ENCODE measurements at regions not wholly inside any gene's neighbourhood (a gene's known extent, or its start where the extent isn't known, plus 50 kb on each side); places are given as distances from the start of the nearest gene placed in this dataset.

DNA sequence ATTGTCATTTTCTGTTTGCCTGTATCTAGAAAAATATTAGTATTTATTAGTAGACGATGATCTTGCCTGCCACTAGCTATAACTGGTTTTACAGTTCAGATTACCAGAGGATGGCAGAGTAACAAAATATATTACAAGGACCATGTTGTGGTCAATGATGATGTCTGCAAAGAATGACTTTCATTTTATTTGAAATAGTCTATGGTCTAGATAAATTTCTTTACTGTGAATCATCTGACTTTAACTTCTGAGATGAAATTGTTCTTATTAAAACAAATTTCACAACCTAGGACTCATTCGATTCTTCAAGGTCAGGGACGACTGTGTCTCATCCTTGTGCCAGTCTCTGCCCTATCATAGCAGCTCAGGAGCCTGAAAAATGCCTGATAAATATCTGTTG lies 637.8 kb upstream of the KLF12 start:
- H3K27me3 ChIP-seq (ENCODE audit: insufficient read depth, low read length), result no peaks in the 10 kb centered on the region
- no peak overlapping the region for H3K4me3 ChIP-seq (ENCODE audit: low read length)
- H3K9me3 ChIP-seq (ENCODE audit: low read depth, low read length), result no peaks in the 10 kb centered on the region
- H3K4me1 ChIP-seq (ENCODE audit: insufficient read depth, low read length), result no peaks in the 10 kb centered on the region

DNA sequence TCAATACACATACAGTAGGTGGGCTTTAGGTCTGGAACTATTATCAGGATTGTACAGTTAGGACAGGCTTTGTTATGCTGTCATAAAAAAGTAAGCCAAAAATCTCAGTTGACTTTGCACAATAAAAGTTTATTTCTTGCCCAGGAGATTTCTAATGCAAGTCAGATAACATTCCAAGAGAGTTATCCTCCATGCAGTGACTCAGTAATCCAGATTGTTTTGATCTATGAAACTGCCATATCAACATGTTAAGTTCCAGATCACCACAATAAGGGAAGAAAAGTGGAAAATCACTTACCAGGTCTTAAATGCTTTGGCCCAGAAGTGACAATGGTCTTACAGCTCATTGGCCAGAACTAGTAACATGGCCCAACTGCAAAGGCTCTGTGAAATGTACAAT lies 636.2 kb upstream of the KLF12 start:
- no peaks in the 10 kb centered on the region for H3K4me1 ChIP-seq (ENCODE audit: insufficient read depth, low read length)
- H3K4me3 ChIP-seq (ENCODE audit: low read length), result no peak overlapping the region
- no peaks in the 10 kb centered on the region for H3K27me3 ChIP-seq (ENCODE audit: insufficient read depth, low read length)
- H3K9me3 ChIP-seq (ENCODE audit: low read depth, low read length), result no peaks in the 10 kb centered on the region

- Histone ChIP-seq H3K4me1 (ENCODE audit: insufficient read depth, low read length) (no peaks in the 10 kb centered on the region), H3K4me3 (ENCODE audit: low read length) (no peak overlapping the region), H3K27me3 (ENCODE audit: insufficient read depth, low read length) (no peaks in the 10 kb centered on the region), H3K9me3 (ENCODE audit: low read depth, low read length) (no peaks in the 10 kb centered on the region)
These were observed 635.1 kb upstream of the KLF12 start for GRCh38 chr13:74769333-74769732.

GRCh38 chr13:74768521-74769085 lies 634.4 kb upstream of the KLF12 start:
- no peaks in the 10 kb centered on the region for H3K4me1 ChIP-seq (ENCODE audit: insufficient read depth, low read length)

DNA sequence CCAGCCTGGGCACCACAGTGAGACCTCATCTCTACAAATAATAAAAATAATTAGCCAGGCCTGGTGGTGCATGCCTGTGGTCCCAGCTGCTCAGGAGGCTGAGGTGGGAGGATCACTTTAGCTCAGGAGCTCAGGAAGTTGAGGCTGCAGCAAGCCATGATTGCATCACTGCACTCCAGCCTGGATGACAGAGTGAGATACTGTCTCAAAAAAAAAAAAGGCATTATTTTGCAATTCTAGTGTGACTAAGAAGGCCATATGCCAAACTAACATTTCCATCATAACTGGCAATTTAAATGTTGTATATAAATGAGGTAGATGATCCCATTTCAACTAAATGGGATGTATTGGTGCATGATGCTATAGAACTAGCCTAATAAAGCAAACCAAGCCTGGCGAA lies 632.8 kb upstream of the KLF12 start:
- Histone ChIP-seq H3K4me1 (ENCODE audit: insufficient read depth, low read length) (no peaks in the 10 kb centered on the region), H3K9me3 (ENCODE audit: low read depth, low read length) (no peaks in the 10 kb centered on the region), H3K27me3 (ENCODE audit: insufficient read depth, low read length) (no peaks in the 10 kb centered on the region), H3K4me3 (ENCODE audit: low read length) (no peak overlapping the region)

More at GRCh38 chr13:74768521-74769085, 634.4 kb upstream of the KLF12 start:
- Histone ChIP-seq H3K27me3 (ENCODE audit: insufficient read depth, low read length) (no peaks in the 10 kb centered on the region), H3K4me3 (ENCODE audit: low read length) (no peak overlapping the region), H3K9me3 (ENCODE audit: low read depth, low read length) (no peaks in the 10 kb centered on the region)

- H3K9me3 ChIP-seq (ENCODE audit: low read depth, low read length), result no peaks in the 10 kb centered on the region
- no peaks in the 10 kb centered on the region for H3K4me1 ChIP-seq (ENCODE audit: insufficient read depth, low read length)
- no peaks in the 10 kb centered on the region for H3K27me3 ChIP-seq (ENCODE audit: insufficient read depth, low read length)
These were observed 631.8 kb upstream of the KLF12 start for GRCh38 chr13:74765955-74766354.

GRCh38 chr13:74761801-74762757 lies 627.9 kb upstream of the KLF12 start:
- Histone ChIP-seq H3K4me1 (ENCODE audit: insufficient read depth, low read length) (no peaks in the 10 kb centered on the region), H3K27me3 (ENCODE audit: insufficient read depth, low read length) (no peaks in the 10 kb centered on the region), H3K4me3 (ENCODE audit: low read length) (no peak overlapping the region), H3K9me3 (ENCODE audit: low read depth, low read length) (no peaks in the 10 kb centered on the region)

More at GRCh38 chr13:74765955-74766354, 631.8 kb upstream of the KLF12 start:
- no peak overlapping the region for H3K4me3 ChIP-seq (ENCODE audit: low read length)

DNA sequence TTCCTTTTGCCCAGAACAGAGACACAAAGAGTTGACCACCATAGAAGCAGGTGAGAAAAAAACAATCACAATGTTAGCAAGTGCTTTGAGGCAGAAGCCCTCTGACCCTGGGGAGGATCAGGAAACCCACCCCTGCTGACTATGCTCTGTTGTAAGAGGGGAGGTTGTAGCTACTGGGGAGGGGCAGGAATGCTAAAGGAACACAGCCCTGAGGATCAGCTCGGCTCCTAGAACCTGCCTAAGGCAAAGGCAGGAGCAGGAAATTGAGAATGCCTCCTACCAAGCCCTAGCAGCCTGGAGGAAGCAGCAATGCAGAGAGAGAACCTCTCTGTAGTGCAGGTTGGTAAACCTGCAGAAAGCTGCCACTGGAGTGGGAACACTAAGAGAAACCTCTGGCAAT lies 624.0 kb upstream of the KLF12 start:
- no peaks in the 10 kb centered on the region for H3K27me3 ChIP-seq (ENCODE audit: insufficient read depth, low read length)
- H3K4me3 ChIP-seq (ENCODE audit: low read length), result no peak overlapping the region
- H3K4me1 ChIP-seq (ENCODE audit: insufficient read depth, low read length), result no peaks in the 10 kb centered on the region

DNA sequence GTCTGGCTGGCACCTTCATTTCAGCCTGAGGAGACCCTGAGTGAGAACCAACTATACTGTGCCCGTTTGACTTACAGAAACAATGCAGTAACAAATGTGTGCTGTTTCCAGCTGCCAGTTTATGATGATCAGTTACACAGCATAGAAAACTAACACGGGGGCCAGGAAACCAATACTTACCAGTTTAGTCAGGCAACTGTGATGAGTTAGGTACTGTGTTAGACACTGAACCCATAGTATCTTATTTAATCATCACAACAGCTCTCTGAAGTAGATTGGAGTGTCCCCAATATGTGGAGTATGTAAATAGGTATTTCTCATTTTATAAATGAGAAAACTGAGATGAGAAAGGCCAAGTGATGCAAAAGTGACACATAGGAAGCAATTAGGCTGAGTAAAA lies 620.9 kb upstream of the KLF12 start:
- no peak overlapping the region for H3K4me3 ChIP-seq (ENCODE audit: low read length)
- H3K9me3 ChIP-seq (ENCODE audit: low read depth, low read length), result no peaks in the 10 kb centered on the region
- no peaks in the 10 kb centered on the region for H3K4me1 ChIP-seq (ENCODE audit: insufficient read depth, low read length)
- no peaks in the 10 kb centered on the region for H3K27me3 ChIP-seq (ENCODE audit: insufficient read depth, low read length)

More for the DNA sequence above, 624.0 kb upstream of the KLF12 start:
- H3K9me3 ChIP-seq (ENCODE audit: low read depth, low read length), result no peaks in the 10 kb centered on the region

DNA sequence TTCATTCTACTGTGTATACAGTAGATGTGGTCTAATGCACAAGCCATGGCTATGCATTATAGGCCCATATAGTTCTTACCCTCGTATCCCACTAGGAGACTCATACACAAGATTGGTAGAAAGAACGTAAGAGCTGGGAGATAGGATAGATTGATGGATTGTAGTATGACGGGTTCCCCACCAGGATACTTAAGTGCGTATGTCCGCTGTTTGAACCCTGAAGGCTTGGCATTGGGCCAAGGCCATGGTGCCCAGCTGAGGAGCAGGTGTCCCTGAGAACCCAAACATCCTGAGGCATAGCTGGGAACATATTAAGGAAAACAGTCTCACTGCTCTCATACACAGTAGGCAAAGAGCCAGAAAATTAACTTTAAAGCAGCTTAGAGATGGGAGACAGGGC lies 617.5 kb upstream of the KLF12 start:
- Histone ChIP-seq H3K4me3 (ENCODE audit: low read length) (no peak overlapping the region), H3K4me1 (ENCODE audit: insufficient read depth, low read length) (no peaks in the 10 kb centered on the region), H3K27me3 (ENCODE audit: insufficient read depth, low read length) (no peaks in the 10 kb centered on the region), H3K9me3 (ENCODE audit: low read depth, low read length) (no peaks in the 10 kb centered on the region)

GRCh38 chr13:74747186-74747955 lies 613.2 kb upstream of the KLF12 start:
- Histone ChIP-seq H3K27me3 (ENCODE audit: insufficient read depth, low read length) (no peaks in the 10 kb centered on the region), H3K4me1 (ENCODE audit: insufficient read depth, low read length) (no peaks in the 10 kb centered on the region), H3K9me3 (ENCODE audit: low read depth, low read length) (no peaks in the 10 kb centered on the region), H3K4me3 (ENCODE audit: low read length) (no peak overlapping the region)

DNA sequence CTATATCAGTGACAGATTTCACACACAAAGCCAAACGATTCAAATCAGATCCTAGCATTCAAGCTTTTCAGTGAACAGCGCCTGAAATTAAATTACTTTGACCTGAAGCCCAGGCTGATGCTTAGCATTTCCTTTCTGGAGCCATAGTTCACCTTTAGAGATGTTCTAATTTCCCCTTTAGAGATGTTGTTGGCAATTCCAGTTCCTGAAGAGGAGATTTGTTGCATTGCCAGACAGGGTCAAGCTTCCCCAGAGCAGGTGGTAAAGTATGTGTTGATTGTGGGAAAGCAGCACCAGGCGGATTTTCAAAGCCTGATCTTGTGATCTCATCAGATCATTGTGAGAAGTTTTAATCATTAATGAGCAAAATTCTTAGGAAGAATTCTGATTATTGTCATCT lies 609.8 kb upstream of the KLF12 start:
- Histone ChIP-seq H3K4me1 (ENCODE audit: insufficient read depth, low read length) (no peaks in the 10 kb centered on the region), H3K4me3 (ENCODE audit: low read length) (no peak overlapping the region), H3K27me3 (ENCODE audit: insufficient read depth, low read length) (no peaks in the 10 kb centered on the region), H3K9me3 (ENCODE audit: low read depth, low read length) (no peaks in the 10 kb centered on the region)

DNA sequence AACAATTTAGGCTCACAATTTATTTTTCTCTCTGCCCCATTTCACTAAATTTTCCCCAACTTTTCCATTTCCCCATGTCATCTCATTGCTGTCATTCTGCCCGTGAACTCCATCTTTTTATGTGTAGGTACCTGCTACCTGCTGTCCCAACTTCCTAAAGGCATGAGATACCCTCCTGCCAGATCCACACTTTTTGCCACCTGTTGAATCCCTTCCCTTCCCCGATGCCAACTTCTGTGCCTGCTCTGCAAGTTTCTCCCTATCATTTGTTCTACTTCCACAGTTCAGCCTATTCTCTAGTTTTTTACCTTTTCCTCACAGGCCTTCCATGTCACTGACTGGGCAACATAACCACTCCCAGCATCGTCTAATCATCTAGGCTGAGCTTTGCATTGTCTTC lies 607.5 kb upstream of the KLF12 start:
- no peaks in the 10 kb centered on the region for H3K9me3 ChIP-seq (ENCODE audit: low read depth, low read length)
- H3K27me3 ChIP-seq (ENCODE audit: insufficient read depth, low read length), result no peaks in the 10 kb centered on the region
- no peak overlapping the region for H3K4me3 ChIP-seq (ENCODE audit: low read length)
- H3K4me1 ChIP-seq (ENCODE audit: insufficient read depth, low read length), result no peaks in the 10 kb centered on the region

- no peaks in the 10 kb centered on the region for H3K4me1 ChIP-seq (ENCODE audit: insufficient read depth, low read length)
- H3K27me3 ChIP-seq (ENCODE audit: insufficient read depth, low read length), result no peaks in the 10 kb centered on the region
- H3K4me3 ChIP-seq (ENCODE audit: low read length), result no peak overlapping the region
- H3K9me3 ChIP-seq (ENCODE audit: low read depth, low read length), result no peaks in the 10 kb centered on the region
These were observed 598.7 kb upstream of the KLF12 start for GRCh38 chr13:74732736-74733385.

DNA sequence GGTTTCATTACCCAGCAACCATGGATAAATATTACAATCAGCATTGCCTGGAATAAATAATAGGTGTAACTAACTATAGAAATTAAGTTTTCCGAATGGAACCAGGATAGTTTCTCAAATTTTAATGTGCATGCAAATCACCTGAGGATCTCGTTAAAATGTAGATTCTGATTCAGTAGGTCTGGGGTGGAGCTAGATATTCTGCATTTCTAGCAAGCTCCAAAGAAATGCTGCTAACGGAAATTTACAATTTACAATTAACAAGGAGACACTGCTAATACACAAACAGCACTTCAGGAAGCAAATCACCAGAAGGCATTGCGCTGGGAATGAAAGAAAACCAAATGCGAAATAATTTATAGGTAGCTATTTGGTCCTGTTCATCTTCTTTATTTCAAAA lies 597.5 kb upstream of the KLF12 start:
- H3K9me3 ChIP-seq (ENCODE audit: low read depth, low read length), result no peaks in the 10 kb centered on the region
- H3K4me3 ChIP-seq (ENCODE audit: low read length), result no peak overlapping the region
- H3K27me3 ChIP-seq (ENCODE audit: insufficient read depth, low read length), result no peaks in the 10 kb centered on the region
- H3K4me1 ChIP-seq (ENCODE audit: insufficient read depth, low read length), result no peaks in the 10 kb centered on the region
